GM23338 (cell line): ENCODE measurements at regions not wholly inside any gene's neighbourhood (a gene's known extent, or its start where the extent isn't known, plus 50 kb on each side); places are given as distances from the start of the nearest gene placed in this dataset.
"Not testable (repeated sequence)": the region's sequence is repeated elsewhere in the genome, so short reads cannot be mapped to it uniquely, and the experiment has no call there.

Experiments
- CREB1 ChIP-seq: fragments of 250-450 bp; sonication (Bioruptor Pico); IDR thresholded peaks from 2 replicates; pipeline ENCODE4 v1.5.0; 2020; ENCODE audit warnings: low read depth, mild to moderate bottlenecking, moderate library complexity
- CTCF ChIP-seq, 2 experiments: fragments of 200-600 bp in 1 of 2; sonication (generic) in 1 of 2; conservative IDR thresholded peaks; 2 replicates each; pipeline versions ENCODE4 v1.5.1 to v1.6.1; 2016 to 2017; ENCODE audit warnings: antibody characterized with exemption in 2 of 2, low read depth in 2 of 2, mild to moderate bottlenecking in 2 of 2, moderate library complexity in 1 of 2
- EZH2 ChIP-seq: fragments of 200-600 bp; sonication (generic); IDR thresholded peaks from one replicate; pipeline ENCODE4 v1.8.0; 2017; ENCODE audit warnings: antibody characterized with exemption, mild to moderate bottlenecking, low read depth; ENCODE audit not compliant: unreplicated experiment
- JUNB ChIP-seq: IDR thresholded peaks from one replicate; pipeline ENCODE4 v1.6.1; 2016; ENCODE audit warnings: antibody characterized with exemption; ENCODE audit not compliant: unreplicated experiment

GRCh38 chr6:40656772-40657171, 69.6 kb upstream of the LRFN2 start:
- TF ChIP-seq CTCF (conservative IDR thresholded peaks at IDR 0.05; ENCODE audit: low read depth in 2 of 2); EZH2; CREB1 (CRISPR knock-in tag); JUNB: not testable (repeated sequence)
